IPS-18c (cell line): ENCODE measurements at regions not wholly inside any gene's neighbourhood (a gene's known extent, or its start where the extent isn't known, plus 50 kb on each side); places are given as distances from the start of the nearest gene placed in this dataset.

Experiments used
- H3K4me3 ChIP-seq: 2 replicates; pipeline ENCODE4 v1.7.0; 2013; ENCODE audit warnings: low read depth, mild to moderate bottlenecking, low read length, moderate library complexity; ENCODE audit not compliant: insufficient read depth
- H3K9me3 ChIP-seq: one replicate; pipeline ENCODE4 v1.6.1; 2013; ENCODE audit warnings: mild to moderate bottlenecking, low read length, moderate library complexity; ENCODE audit not compliant: control insufficient read depth, insufficient read depth

- Histone ChIP-seq H3K9me3 (no peaks in the 10 kb centered on the region), H3K4me3 (no peak overlapping the region)
Observed at GRCh38 chr5:50958852-50959457, 292.5 kb downstream of the PARP8 start.

- H3K4me3 ChIP-seq, result peak overlapping the region; percentile 58; the same call in 1 of the 2 replicates
- H3K9me3 ChIP-seq, result no peaks in the 10 kb centered on the region
Observed at GRCh38 chr5:50962934-50963872, 296.8 kb downstream of the PARP8 start.

DNA sequence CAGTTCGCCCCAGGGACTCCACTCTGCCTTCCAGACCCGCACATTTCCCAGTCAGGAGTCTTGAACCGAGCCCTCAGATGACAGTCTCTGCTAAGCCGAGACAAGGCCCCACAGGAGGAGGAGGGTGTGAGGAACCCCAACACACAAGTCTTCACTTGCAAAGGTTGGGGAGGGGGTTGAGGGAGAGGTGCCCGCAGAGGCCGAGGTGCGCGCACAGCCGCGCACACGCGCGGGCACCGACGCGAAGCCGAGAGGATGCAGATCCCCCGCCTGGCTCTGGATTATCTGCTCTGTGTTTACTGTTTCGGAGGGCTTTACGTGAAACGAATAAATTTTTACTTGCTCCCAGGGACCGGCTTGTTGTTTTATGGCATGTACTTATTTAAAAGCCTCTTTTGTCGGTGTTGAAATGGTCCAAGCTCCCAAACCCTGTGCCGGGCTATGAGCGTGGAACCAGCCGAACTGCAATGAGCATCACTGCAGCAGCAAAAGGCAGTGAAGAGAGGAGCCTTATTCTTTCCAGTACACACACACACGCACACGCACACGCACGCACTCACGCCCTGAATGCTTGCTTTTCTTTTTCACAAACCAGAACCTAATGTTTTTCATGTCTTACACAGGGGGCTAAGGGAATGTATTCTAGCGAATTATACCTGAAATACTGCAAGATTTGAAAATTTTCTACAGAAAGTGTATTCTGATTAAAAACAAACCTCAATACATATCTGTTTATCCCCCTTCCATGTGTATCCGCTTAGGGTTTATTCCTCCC is 297.7 kb downstream of the PARP8 start:
- no peaks in the 10 kb centered on the region for H3K9me3 ChIP-seq
- no peak overlapping the region for H3K4me3 ChIP-seq

DNA sequence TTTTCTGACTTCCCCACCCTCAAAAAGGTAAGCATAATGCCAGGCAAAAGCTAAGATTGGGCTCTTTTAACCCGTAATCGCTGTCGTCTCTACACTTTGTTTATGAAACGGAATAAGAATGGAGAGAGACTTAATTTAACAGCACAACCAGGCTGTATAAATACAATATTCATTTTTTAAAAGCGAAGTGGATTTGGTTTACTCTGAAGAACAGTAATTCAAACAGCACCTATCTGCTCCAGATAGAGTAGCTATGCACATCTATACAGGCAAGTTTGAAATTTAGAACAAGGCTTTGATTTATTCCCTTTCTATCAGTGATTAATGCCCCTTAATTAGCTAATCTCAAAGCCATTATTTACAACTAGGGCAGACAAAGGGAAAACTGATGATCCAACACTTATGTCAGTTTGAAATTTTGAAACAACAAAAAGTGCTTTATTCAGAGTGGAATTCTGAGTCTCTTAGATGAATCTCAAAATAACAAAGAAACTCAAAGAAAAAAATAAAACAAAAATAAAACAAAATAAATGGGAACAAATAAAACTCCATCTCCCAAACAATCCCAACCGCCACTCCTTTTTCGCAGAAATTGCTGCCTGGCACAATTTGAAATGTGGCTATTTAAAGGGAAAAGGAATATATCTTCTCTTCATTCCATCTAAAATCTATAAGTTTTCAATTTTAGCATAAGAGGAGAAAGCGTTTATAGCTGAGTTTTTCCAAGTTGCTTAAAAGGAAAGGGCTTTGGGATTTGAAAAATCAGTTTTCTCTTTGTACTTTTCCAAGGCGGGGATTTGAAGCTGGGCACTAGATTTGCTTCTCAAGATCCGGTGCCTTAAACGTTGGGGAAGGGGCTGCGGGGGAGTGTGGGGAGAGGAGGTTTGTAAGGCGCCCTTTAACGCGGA is 298.6 kb downstream of the PARP8 start:
- Histone ChIP-seq H3K9me3 (no peaks in the 10 kb centered on the region), H3K4me3 (no peak overlapping the region)

- Histone ChIP-seq H3K4me3 (peak overlapping the region; percentile 5; the same call in 1 of the 2 replicates), H3K9me3 (no peaks in the 10 kb centered on the region)
Observed at GRCh38 chr5:50965654-50966375, 299.4 kb downstream of the PARP8 start.

- Histone ChIP-seq H3K9me3 (no peaks in the 10 kb centered on the region), H3K4me3 (peak overlapping the region; percentile 6; the same call in 1 of the 2 replicates)
Observed at GRCh38 chr5:50967009-50967562, 300.6 kb downstream of the PARP8 start.

GRCh38 chr5:50967563-50968355 is 301.3 kb downstream of the PARP8 start:
- Histone ChIP-seq H3K9me3 (no peaks in the 10 kb centered on the region), H3K4me3 (peak overlapping the region; percentile 6; the same call in 1 of the 2 replicates)

GRCh38 chr5:50968356-50969149 is 302.1 kb downstream of the PARP8 start:
- no peaks in the 10 kb centered on the region for H3K9me3 ChIP-seq
- H3K4me3 ChIP-seq, result peak overlapping the region; percentile 57

DNA sequence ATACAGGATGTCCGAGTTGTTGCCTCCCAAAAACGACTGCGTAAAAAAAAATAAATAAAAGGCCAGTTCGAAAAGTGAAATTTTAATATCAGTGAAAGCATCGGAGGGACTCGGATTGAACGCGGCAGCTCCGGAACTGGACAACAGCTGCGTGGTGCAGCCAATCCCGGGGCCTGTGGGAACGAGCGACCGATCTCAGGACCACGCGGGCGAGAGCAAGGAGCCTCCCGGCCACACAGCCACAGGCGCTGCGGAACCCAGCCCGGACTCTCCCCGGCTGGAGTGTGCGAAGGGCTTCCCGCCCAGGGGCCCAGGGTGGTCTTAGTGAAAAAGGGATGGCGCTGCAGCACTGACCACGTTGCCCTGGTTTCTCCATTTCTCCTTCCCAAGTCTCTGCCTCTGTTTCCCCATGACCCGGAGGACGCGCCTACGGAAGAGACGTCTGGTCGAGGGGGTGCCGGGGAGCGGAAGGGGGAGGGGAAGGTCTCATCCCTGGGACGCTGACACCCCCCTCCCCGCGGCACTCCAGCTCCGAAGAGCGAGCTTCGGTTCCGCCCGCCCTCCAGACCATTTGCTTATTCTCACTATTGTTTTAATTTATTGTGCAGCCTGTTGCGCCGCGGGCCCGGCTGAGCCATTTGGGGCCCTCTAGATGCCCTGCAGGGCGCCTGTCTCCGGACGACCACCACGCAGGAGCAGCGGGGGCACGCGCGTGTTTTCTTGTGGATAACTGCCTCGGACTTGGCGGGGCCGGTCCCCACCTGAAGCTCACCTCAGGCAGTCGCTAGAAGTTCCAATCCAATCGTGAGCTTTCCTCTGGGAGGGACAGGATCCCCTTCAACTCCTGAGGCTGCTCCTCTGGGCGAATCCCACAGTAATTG is 303.0 kb downstream of the PARP8 start:
- H3K4me3 ChIP-seq, result peak overlapping the region; percentile 57

GRCh38 chr5:50975840-50976239 is 309.4 kb downstream of the PARP8 start:
- Histone ChIP-seq H3K4me3 (no peak overlapping the region), H3K9me3 (no peaks in the 10 kb centered on the region)

More for the DNA sequence above, 303.0 kb downstream of the PARP8 start:
- no peaks in the 10 kb centered on the region for H3K9me3 ChIP-seq

GRCh38 chr5:50978924-50979323 is 312.5 kb downstream of the PARP8 start:
- Histone ChIP-seq H3K9me3 (peaks cover 5% of the 10 kb centered on the region), H3K4me3 (no peak overlapping the region)

GRCh38 chr5:50984640-50985039 is 318.2 kb downstream of the PARP8 start:
- peaks cover 5% of the 10 kb centered on the region for H3K9me3 ChIP-seq
- H3K4me3 ChIP-seq, result no peak overlapping the region

DNA sequence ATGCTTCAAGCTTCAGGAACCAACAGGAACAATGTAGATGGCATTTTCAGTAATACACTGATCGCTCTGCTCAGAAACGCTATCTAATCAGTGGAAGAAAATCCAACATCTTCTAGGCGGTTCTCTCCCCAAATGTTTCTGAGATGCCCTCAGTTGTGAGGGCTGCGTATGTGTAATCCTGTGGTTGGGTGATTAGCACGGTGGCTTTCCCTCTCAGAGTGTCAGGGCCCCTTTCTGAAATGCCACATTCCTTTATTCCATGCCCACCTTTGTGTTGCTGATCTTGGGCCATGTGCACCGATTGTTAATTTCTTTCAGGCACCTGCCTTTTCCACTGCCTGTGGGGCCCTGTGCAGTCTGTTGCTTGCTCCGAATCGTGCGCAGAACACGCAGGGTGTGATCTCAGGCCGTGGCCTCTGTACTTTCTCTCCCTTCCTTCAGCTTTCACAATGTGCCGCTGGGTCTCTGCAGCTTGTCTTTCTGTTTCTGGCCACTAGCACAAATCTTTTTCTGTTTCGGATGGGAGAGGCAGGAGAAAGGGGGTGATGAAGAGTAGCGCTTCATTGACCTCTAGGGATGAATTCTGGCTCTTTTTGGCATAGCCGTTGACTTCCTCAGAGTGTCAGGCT is 324.0 kb downstream of the PARP8 start:
- H3K4me3 ChIP-seq, result no peak overlapping the region

More for the DNA sequence above, 324.0 kb downstream of the PARP8 start:
- peaks cover 2% of the 10 kb centered on the region for H3K9me3 ChIP-seq
